ENCODE measurements at regions not wholly inside any gene's neighbourhood (a gene's known extent, or its start where the extent isn't known, plus 50 kb on each side); places are given as distances from the start of the nearest gene placed in this dataset.
"Not testable (repeated sequence)": the region's sequence is repeated elsewhere in the genome, so short reads cannot be mapped to it uniquely, and the experiment has no call there.

DNA sequence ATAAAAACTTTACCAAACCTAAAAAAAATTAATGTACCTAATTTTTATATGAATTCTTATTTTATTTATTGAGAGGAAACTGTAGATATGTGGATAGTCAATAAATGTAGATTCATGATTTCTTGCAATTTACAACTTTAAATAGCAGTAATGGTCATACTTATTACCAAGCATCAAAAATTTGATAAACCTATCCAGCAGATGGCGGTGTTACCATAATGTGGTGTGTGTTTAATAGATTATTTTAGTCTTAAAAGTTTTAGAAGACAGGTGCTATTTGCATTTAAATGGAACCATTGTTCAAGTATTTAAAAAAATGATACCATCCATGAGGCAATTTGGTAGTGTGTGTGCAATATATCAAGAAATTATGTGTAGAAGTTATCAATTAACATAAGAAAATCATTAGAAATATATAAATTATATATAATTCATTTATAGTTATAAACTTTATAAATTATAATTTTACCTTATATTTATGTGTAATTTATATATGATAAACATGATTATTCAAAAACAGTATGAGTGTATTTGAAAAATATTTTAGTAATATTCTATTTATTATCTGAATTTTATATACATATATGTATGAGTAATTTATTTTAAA, 176.0 kb upstream of the BCHE start:
- no peak for DNase-seq

DNA sequence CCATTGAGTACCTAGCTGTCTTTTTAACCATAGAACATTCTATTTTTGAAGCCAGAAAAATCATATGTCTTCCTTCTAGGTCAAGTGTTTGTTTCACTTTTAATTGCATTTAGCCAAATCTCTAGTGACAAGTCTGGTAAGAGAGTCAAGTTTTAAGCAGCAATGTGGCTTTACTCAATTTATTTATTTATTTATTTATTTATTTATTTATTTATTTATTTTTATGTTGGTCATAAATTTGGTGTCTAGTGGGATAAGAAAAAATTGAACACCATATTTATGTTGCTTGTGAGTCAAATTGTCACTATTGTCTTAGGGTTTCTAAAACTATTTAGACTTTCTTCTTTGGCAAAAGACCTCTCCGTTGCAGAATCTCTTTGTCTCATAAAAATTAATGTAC, 174.5 kb upstream of the BCHE start:
- DNase-seq, result no peak

DNA sequence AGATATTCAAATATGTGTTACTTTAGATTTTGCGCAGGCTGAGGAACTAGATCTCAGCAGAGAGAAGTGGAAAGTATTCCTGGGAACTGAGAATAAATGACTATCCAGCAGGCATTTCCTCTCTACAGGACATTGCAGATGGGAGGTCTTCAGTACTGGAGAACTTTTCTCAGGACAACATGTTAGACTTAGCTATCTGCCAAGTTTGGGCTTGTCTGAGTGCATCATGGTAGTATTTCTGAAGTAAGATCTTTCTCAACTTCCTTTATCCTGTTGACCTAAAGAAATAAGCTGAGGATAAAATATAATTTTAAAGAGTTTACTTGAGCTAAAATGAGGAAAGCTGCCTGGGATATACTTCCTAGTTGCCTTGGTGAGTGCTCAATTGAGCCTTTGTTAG, 167.9 kb upstream of the BCHE start:
- DNase-seq, result no peak

DNA sequence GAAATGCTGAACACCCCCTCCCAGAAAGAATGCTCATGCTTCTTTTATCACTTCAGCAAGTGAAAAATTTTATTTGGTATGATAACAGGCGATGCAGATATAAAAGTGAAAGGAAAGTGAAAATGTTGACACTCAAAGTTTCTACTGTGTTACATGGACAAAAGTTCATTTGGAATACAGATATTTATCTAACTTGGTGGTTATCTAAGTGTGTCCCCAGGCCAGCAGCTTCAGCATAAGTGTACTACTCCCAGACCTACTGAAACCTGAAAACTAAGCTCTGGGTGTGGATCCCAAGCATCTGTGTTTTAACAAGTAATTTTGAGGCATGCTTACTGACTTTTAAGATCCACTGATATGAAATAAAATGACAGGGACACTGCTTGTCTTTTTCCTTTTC, 157.1 kb upstream of the BCHE start:
- no peak for DNase-seq

- no peak for DNase-seq
Measured at GRCh38 chr3:165984589-165984988, 147.4 kb upstream of the BCHE start.

GRCh38 chr3:165983284-165983683, 146.1 kb upstream of the BCHE start:
- DNase-seq, result no peak

DNA sequence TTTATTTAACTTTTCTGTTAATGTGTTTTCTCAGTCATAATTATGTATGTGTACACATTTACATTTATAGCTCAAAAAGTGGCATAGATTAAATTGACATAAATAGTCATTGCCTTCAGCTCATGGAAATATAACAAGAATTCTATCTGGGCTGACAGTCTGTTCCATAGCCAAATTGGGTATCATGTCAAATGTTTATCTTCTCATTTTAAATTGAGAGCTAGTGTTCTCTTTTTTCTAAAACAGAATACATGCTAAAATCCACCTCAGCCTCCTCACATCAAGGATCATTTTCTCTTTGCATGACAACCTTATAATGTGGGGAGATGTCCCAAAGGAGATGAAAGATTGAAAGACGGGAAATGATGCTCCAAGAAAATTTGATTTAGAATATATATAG, 144.1 kb upstream of the BCHE start:
- no peak for DNase-seq

- DNase-seq, result not testable (repeated sequence)
Measured at GRCh38 chr3:165960825-165961224, 123.6 kb upstream of the BCHE start.

GRCh38 chr3:165954171-165954570, 116.9 kb upstream of the BCHE start:
- no peak for DNase-seq

DNA sequence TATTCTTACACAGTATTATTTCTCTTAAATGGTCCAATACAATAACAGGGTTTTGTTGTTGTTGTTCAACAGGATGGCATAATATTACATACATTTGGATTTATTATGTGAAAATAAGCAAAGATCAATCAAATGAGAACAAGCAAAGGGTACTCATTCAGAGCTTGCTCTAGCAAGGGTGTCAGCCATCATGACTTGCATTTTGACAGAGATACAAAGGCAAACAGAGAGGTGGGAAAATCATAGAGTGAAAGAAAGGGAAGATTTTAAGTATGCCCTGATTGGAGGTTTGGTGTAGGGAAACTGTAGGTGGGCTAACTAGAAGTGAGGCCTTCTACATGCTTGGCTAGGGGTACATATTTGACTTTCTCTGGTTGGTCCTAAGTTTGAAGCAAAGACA, 109.1 kb upstream of the BCHE start:
- no peak for DNase-seq

DNA sequence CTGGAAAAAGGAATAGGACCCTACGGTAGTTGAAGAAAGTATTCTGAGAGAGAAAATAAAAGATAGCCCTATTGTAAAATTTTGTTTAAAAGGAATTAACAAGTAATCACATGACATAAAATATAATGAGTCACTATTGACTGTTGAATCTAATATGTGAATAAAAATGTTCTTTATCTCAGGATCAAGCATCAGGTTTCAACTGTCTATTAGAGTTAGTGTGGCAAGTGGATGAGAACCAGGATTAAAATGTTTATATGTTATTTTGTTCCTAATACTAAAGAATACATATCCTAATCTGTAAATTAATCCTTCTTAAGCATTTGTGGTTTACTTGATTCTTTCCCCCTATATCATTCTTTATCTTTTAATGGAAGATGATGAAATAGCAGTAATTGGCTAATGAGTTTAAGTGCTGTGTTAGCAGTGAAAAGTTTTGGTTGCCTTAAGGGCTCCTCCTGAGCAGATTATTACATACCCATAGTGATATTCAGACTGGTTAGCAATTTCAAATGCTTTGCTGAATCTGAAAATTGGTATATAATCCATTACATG, 101.8 kb upstream of the BCHE start:
- no peak for DNase-seq

DNA sequence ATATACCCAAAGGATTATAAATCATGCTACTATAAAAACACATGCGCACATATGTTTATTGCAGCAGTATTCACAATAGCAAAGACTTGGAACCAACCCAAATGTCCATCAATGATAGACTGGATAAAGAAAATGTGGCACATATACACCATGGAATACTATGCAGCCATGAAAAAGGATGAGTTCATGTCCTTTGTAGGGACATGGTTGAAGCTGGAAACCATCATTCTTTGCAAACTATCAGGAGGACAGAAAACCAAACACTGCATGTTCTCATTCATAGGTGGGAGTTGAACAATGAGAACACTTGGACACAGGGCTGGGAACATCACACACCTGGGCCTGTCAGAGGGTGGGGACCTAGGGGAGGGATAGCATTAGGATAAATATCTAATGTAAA, 98.9 kb upstream of the BCHE start:
- not testable (repeated sequence) for DNase-seq

DNA sequence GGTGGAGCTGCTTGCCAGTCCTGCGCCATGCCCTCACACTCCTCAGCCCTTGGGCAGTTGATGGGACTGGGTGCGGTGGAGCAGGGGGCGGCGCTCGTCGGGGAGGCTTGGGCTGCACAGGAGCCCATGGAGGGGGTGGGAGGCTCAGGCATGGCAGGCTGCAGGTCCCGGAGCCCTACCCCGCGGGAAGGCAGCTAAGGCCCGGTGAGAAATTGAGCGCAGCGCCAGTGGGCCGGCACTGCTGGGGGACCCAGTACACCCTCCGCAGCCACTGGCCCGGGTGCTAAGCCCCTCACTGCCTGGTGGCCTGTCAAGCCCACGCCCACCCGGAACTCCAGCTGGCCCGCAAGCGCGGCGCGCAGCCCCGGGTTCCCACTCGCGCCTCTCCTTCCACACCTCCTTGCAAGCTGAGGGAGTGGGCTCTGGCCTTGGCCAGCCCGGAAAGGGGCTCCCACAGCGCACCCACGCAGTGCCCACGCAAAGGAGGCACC, 87.1 kb upstream of the BCHE start:
- DNase-seq, result not testable (repeated sequence)

DNA sequence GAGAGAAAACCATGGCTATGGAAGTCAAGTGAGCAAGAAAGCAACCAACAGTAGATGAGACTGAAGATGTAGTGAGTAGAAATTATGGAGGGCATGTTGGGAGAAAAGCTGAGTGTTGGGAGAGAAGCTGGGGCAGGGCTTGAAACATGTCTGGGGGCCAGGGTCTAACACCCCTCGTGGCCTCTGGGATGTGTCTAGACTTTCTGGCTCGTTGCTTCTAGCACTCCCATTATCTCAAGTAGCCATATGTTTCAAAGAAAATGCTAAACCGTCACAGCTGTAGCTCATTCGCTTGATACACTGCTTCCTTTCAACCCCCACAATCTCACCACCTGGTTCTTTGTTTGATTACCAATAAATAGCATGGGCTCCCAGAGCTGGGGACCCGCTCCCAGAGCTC, 83.8 kb upstream of the BCHE start:
- DNase-seq, result no peak

GRCh38 chr3:165919284-165919683, 82.1 kb upstream of the BCHE start:
- no peak for DNase-seq

DNA sequence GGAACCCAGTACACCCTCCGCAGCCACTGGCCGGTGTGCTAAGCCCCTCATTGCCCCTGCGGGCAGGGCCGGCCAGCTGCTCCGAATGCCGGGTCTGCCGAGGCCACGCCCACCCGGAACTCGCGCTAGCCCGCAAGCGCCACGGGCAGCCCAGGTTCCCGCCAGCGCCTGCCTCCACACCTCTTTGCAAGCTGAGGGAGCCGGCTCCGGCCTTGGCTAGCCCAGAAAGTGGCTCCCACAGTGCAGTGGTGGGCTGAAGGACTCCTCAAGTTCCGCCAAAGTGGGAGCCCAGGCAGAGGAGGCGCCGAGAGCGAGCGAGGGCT, 81.4 kb upstream of the BCHE start:
- no peak for DNase-seq

DNA sequence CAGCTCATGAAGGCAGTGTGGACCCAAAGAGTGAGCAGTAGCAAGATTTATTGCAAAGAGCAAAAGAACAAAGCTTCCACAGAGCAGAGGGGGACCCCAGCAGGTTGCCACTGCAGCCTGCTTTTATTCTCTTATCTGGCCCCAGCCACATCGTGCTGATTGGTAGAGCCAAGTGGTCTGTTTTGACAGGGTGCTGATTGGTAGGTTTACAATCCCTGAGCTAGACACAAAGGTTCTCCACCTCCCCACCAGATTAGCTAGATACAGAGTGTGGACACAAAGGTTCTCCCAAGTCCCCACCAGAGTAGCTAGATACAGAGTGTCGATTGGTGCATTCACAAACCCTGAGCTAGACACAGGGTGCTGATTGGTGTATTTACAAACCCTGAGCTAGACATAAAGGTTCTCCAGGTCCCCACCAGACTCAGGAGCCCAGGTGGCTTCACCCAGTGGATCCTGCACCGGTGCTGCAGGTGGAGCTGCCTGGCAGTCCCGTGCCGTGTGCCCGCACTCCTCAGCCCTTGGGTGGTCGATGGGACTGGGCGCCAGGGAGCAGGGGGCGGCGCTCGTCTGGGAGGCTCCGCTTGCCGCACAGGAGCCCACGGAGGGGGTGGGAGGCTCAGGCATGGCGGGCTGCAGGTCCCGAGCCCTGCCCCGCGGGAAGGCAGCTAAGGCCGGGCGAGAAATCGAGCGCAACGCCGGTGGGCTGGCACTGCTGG, 80.9 kb upstream of the BCHE start:
- not testable (repeated sequence) for DNase-seq

DNA sequence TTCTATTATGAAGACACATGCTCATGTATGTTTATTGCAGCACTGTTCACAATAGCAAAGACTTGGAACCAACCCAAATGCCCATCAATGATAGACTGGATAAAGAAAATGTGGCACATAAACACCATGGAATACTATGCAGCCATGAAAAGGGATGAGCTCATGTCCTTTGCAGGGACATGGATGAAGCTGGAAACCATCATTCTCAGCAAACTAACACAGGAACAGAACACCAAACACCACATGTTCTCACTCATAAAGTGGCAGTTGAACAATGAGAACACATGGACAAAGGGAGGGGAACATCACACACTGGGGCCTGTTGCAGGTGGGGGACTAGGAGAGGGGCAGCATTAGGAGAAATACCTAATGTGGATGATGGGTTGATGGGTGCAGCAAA, 77.9 kb upstream of the BCHE start:
- DNase-seq, result not testable (repeated sequence)

- no peak for DNase-seq
Measured at GRCh38 chr3:165903885-165904630, 66.8 kb upstream of the BCHE start.

DNA sequence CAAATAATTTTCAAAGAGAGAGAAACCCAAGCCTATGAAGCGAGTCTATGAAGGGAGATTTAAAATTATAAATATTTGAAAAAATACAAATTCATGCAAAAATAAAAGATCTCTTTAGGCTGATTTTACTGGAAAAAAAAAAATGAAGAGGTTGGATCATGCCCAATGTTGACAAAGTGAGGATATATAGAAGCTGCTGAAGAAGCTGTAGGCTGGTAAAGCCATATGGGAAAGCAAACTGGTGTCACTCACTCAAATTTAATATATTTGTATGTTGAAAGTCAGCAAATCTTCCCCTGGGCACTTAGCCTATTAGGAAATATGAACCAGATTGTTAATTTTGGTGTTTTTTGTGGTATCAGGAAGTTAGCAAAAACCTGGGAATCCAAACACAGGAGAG, 61.8 kb upstream of the BCHE start:
- DNase-seq, result no peak

DNA sequence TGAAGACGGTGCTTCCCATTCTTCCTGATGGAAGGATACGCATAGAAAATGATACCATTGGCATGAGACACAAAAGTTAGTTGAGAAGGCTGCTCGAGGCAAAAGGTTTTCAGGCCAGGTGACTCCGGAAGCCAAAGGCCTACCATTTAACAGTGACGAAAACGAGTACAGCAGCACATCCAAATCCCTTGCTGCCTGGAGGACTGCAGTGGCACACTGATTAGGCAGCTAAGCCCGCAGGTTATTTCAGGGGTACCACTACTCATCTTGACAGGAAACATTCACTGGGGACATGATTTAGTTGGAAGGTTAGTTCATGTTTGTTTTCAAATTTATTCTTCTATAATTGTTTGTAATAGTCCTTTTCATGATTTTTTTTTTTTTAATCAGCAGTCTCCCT, 59.9 kb upstream of the BCHE start:
- DNase-seq, result no peak

GRCh38 chr3:165895919-165896318, 58.7 kb upstream of the BCHE start:
- DNase-seq, result no peak

DNA sequence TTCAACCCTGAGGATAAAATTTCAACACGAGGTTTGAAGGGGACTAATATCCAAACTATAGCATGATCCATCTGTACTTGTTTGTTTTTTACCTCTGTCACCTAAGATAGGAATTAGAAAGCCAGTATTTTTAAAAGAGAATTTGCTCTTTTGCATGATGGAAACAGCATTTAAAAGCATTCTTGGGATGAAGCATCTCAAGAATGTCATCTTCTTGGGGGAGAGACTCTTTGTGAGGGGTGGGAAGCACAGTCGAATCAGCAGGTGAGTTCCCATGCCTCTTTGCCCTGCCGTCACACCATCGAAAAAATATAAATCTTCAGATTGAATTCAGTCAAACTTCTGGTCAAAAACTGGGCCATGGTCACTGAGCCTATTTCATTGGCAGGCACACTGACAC, 55.3 kb upstream of the BCHE start:
- DNase-seq, result no peak

Data from T1000 (cell line).